GM12878 (cell line): ENCODE measurements at regions not wholly inside any gene's neighbourhood (a gene's known extent, or its start where the extent isn't known, plus 50 kb on each side); places are given as distances from the start of the nearest gene placed in this dataset.
"Not testable (repeated sequence)": the region's sequence is repeated elsewhere in the genome, so short reads cannot be mapped to it uniquely, and the experiment has no call there.

Source experiments
- ATAC-seq: fragments of 200-7000 bp; cut with Tn5 transposase; 3 replicates; pipeline ENCODE4 v1.9.1; 2020; ENCODE audit warnings: mild to moderate bottlenecking, moderate library complexity
- BruUV-seq: library from RNA; stranded (reverse); fragments of 400-500 nt; replicated peaks from 2 replicates; lab custom pipeline; 2021; lab: Mats Ljungman, UMichigan
- CTCF ChIA-PET: fragments of 300-600 bp; sonication (Branson Sonifier 250); formaldehyde crosslinking; extraction: SDS; loops from one replicate; lab custom pipeline; 2021; ENCODE audit warnings: inconsistent platforms; lab: Yijun Ruan, JAX
- POLR2A ChIA-PET: fragments of 350-600 bp; formaldehyde crosslinking; extraction: SDS; loops from one replicate; lab custom pipeline; 2021; ENCODE audit warnings: inconsistent platforms; lab: Charles Lee
- RAD21 ChIA-PET: fragments of 300-600 bp; sonication (Branson Sonifier 250); formaldehyde crosslinking; loops from one replicate; lab custom pipeline; 2023; ENCODE audit warnings: antibody characterized with exemption; ENCODE audit not compliant: unreplicated experiment; lab: Charles Lee
- SMC1A ChIA-PET: fragments of 300-600 bp; sonication (Branson Sonifier 250); formaldehyde crosslinking; loops from one replicate; lab custom pipeline; 2023; ENCODE audit not compliant: unreplicated experiment, uncharacterized antibody; lab: Charles Lee
- DNase-seq: peaks from one replicate; pipeline ENCODE4 v3.0.0-alpha.2; 2011; ENCODE audit warnings: low read depth, low spot score
- FAIRE-seq: peaks from 3 replicates; lab custom pipeline; 2011; peaks lifted over from hg19 to GRCh38; lab: Jason Lieb, UNC
- H2AFZ ChIP-seq: 2 replicates; pipeline ENCODE4 v1.6.0; 2011; ENCODE audit warnings: low read depth, low read length, control low read depth; ENCODE audit not compliant: control insufficient read depth
- H3K27ac ChIP-seq: 2 replicates; pipeline ENCODE4 v1.5.1; 2011; ENCODE audit warnings: control low read depth; ENCODE audit not compliant: control insufficient read depth, insufficient read depth
- H3K27me3 ChIP-seq, 2 experiments: replicated peaks in 1 of 2; 2 replicates each; pipeline versions ENCODE4 v1.6.0 to v1.6.1; 2011; ENCODE audit warnings: low read length in 1 of 2; ENCODE audit not compliant: control insufficient read depth in 2 of 2, insufficient read depth in 2 of 2
- H3K36me3 ChIP-seq, 2 experiments: 2 replicates each; pipeline ENCODE4 v1.5.1; 2011; ENCODE audit warnings: low read length in 1 of 2; ENCODE audit not compliant: control insufficient read depth in 2 of 2, insufficient read depth in 2 of 2
- H3K4me1 ChIP-seq: 2 replicates; pipeline ENCODE4 v1.6.1; 2011; ENCODE audit warnings: mild to moderate bottlenecking, low read length, moderate library complexity, mixed read lengths; ENCODE audit not compliant: control insufficient read depth, insufficient read depth
- H3K4me2 ChIP-seq: 2 replicates; pipeline ENCODE4 v1.6.0; 2011; ENCODE audit warnings: control low read depth; ENCODE audit not compliant: control insufficient read depth, insufficient read depth
- H3K4me3 ChIP-seq: fragments of 200-600 bp; sonication (generic); 2 replicates; pipeline ENCODE4 v1.5.1; 2016
- H3K79me2 ChIP-seq: 2 replicates; pipeline ENCODE4 v1.6.0; 2011; ENCODE audit warnings: low read length; ENCODE audit not compliant: control insufficient read depth, insufficient read depth
- H3K9ac ChIP-seq: 2 replicates; pipeline ENCODE4 v1.8.0; 2011; ENCODE audit warnings: low read length, control low read depth, mixed read lengths; ENCODE audit not compliant: control insufficient read depth, insufficient read depth
- H3K9me3 ChIP-seq: replicated peaks from 3 replicates; pipeline ENCODE4 v1.5.1; 2011; ENCODE audit warnings: mild to moderate bottlenecking, low read length; ENCODE audit not compliant: control insufficient read depth, insufficient read depth
- H4K20me1 ChIP-seq: 2 replicates; pipeline ENCODE4 v1.6.0; 2011; ENCODE audit not compliant: control insufficient read depth, insufficient read depth
- JUNB ChIP-seq: IDR thresholded peaks from 2 replicates; pipeline ENCODE4 v1.6.1; 2016; ENCODE audit warnings: antibody characterized with exemption, mild to moderate bottlenecking
- MXI1 ChIP-seq: fragments of 150-350 bp; IDR thresholded peaks from 2 replicates; pipeline ENCODE4 v1.6.1; 2011; ENCODE audit warnings: low read depth, mild to moderate bottlenecking, inconsistent platforms, low read length, improper control_type of control experiment
- NR2F1 ChIP-seq: fragments of 450-650 bp; conservative IDR thresholded peaks from 2 replicates; pipeline ENCODE4 v1.6.1; 2017; ENCODE audit warnings: mild to moderate bottlenecking
- POLR2AphosphoS5 ChIP-seq: IDR thresholded peaks from 2 replicates; pipeline ENCODE4 v1.6.1; 2011; ENCODE audit warnings: mild to moderate bottlenecking, low read length, inconsistent platforms
- TBL1XR1 ChIP-seq: IDR thresholded peaks from 2 replicates; pipeline ENCODE4 v1.6.1; 2012; ENCODE audit warnings: low read depth, low read length, improper control_type of control experiment
- WGBS: methylation state at CpG from one replicate; pipeline ENCODE4 v1.1.6; 2016; ENCODE audit warnings: low lambda C conversion rate; ENCODE audit not compliant: insufficient replicate concordance, insufficient coverage; ENCODE audit errors: missing lambda C conversion rate; 5-methylcytosine and 5-hydroxymethylcytosine counted together
- in situ Hi-C: fragments of 300-500 bp; cut with MboI; formaldehyde crosslinking; loops from 9 replicates; pipeline ENCODE4 v1.14.3; 2018; ENCODE audit warnings: mixed read lengths
- intact Hi-C: fragments of 100-400 bp; cut with micrococcal nuclease; formaldehyde crosslinking; loops from one replicate; pipeline ENCODE4 v1.14.2; 2022; ENCODE audit not compliant: unreplicated experiment

GRCh38 chr18:10134204-10134603 is 220.4 kb downstream of the VAPA start:
- Histone ChIP-seq H3K36me3 (no peaks in the 10 kb centered on the region), H3K27ac (no peak overlapping the region), H3K79me2 (no peaks in the 10 kb centered on the region), H3K4me2 (no peak overlapping the region), H4K20me1 (no peaks in the 10 kb centered on the region), H3K9me3 (no peaks in the 10 kb centered on the region), H3K27me3 (peaks cover 5 to 17% of the 10 kb centered on the region in 2 experiments; a peak in 3 of 4 replicates), H2AFZ (no peak overlapping the region), H3K4me3 (no peak overlapping the region), H3K9ac (no peak overlapping the region), H3K4me1 (no peaks in the 10 kb centered on the region)
- ChIA-PET CTCF (no interaction called here), RAD21 (no interaction called here), POLR2A (no interaction called here), SMC1A (no interaction called here)
- no TSS peak for BruUV-seq
- no peak for DNase-seq
- intact Hi-C loops (no loop called here), in situ Hi-C loops (no loop called here)
- no peak for ATAC-seq
- TF ChIP-seq TBL1XR1 (no peak), POLR2AphosphoS5 (no peak), MXI1 (no peak), NR2F1 (no peak), JUNB (no peak)
- FAIRE-seq = no peak
- WGBS = 64% methylated on average over 14 of the region's 14 CpGs

DNA sequence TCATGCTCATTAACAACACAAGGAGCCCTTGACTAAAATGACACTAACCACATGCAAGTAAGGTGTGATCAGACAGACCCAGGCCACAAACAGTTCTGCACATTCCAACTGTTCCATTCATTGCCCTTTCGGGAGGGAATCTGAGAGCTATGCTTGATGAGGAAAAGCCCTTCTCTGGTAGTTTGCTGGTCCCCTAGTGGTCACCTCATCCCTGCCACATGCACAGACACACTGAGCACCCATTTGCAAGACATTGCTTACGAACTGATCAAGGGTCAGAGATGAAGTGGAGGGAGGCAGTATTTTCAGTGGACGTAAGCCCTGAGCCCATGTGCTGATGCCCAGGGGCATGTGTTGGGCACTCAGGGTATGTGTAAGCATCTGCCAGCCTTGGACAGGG is 220.9 kb downstream of the VAPA start:
- RAD21 ChIA-PET, SMC1A ChIA-PET, CTCF ChIA-PET, H2AFZ ChIP-seq, H3K27ac ChIP-seq, FAIRE-seq, H3K4me1 ChIP-seq, H3K9ac ChIP-seq, intact Hi-C loops, H3K4me2 ChIP-seq, POLR2A ChIA-PET, H3K9me3 ChIP-seq, H3K79me2 ChIP-seq, H3K36me3 ChIP-seq, ATAC-seq, in situ Hi-C loops, H3K4me3 ChIP-seq, DNase-seq, BruUV-seq, H4K20me1 ChIP-seq: not testable (repeated sequence)
- WGBS = 44% methylated on average over 2 of the region's 3 CpGs
- peaks cover 5 to 17% of the 10 kb centered on the region in 2 experiments; a peak in 3 of 4 replicates for H3K27me3 ChIP-seq
